TTC549 (cell line): ENCODE measurements at regions not wholly inside any gene's neighbourhood (a gene's known extent, or its start where the extent isn't known, plus 50 kb on each side); places are given as distances from the start of the nearest gene placed in this dataset.

Source experiments
- FAIRE-seq: peaks from 2 replicates; lab custom pipeline; 2012; peaks lifted over from hg19 to GRCh38; lab: Jason Lieb, UNC

DNA sequence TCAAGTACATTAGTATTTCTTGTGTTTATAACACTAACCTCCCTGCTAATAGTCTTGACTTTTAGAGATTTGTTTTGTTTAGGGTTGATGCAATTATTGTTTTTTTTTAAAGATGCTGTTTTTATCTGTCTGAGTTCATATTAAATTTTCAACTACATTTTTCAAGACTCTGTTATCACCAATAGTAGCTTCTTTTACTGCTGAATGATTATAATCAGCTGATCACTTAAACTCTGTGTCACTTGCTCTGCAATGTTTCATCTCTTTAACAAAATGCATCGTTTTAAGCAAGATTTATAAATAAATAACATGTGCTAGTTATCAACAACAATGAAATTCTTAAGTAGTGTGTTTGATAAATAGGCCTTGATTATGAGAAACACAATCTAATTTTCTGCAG is 920.9 kb upstream of the PCDH20 start:
- FAIRE-seq: no peak

DNA sequence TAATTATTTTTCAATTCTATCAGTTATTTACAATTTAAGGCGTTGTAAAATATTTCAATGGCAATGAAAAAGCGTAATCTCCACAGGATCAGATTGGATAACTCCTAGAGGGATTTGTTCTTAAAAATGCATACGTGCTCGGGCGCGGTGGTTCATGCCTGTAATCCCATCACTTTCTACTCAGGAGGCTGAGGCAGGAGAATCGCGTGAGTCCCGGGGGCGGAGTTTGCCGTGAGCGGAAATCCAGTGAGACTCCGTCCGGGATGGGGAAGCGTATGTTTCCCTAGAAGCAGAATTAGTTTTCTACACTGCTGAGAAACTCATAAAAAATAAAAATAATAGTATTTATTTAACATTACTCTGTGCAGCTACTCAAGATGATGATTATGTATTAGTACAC is 917.8 kb upstream of the PCDH20 start:
- FAIRE-seq: no peak

DNA sequence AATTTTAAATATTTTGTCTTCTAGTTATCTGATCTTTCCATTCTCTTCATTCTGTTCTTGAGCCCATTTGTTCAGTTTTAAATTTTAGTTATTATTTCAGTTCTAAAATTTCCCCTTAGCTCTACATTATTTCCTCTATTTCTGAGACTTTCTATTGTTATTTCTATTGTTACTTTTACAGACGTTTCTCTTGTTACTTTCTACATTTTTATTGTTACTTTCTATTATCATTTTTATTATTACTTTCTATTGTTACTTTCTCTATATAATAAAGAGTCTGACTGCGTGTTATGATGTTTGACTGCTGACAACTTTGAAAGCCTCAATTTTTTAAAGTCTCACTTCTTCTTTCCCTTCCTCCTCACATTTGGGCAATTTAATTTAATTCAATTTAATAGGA is 915.7 kb upstream of the PCDH20 start:
- FAIRE-seq: no peak

DNA sequence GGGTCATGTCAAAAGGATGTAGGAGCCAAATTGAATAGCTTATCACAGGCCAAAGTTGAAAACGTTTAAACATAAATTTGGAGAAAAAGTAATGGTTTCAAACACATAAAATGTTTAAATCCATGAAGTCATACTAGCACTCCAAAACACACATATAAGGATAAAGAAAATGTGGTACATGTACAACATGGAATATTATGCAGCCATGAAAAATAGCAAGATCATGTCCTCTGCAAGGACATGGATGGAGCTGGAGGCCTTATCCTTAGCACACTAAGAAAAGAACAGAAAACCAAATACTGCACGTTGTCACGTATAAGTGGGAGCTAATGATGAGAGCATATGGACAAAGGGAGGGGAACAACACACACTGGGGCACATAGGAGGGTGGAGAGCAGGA is 911.7 kb upstream of the PCDH20 start:
- no peak for FAIRE-seq

DNA sequence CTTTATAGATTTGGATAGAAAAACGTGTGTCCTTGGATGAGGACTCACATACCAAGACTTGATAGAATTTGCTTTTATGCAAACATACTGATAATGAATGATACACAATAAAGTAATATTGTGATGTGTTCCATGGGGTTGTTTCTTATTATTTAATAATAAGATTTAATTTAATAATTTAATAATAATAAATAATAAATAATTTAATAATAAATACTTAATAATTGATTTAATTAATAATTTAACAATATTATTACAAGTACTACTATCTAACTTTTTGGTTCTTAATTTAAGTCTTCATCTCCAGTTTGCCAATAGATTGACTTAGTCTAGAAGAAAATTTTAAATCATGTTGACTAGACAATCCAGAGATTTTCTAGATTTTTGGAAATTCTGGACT is 909.2 kb upstream of the PCDH20 start:
- FAIRE-seq: peak; percentile 76

DNA sequence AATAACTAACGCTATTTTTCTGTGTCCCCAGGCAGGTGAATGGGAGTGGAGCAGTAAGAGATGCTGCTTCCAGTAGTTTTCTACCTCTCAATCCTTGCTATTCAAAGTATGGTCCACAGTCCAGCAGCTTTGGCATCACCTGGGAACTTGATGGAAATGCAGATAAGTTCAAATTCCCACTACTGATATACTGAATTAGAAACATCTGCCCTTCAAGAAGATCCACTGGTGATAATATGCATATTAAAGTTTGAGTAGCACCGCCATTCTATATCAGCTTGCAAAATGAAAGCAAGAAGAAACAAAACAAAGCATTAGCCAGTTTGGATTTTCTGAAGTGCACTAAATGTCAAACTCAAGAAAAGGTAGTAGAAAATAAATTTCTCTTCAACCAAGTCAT is 906.2 kb upstream of the PCDH20 start:
- FAIRE-seq: no peak

DNA sequence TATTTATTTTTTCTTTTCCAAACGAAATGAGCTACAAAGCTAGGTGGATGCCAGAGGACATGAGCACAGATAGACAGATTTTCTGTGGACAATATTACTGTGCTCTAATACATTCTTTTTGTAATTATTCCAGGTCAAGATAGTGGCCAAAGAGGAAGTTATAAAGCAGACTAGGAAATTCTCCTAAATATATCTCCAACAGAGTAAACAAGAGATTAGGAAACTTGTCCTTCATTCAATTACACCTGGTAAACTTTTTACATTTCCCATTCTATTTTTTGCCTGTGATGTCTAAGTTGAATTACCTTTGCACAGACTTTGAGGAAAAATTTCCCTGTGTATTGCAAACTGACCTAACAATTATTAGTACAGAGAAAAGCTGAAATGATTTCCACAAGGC is 905.5 kb upstream of the PCDH20 start:
- FAIRE-seq: no peak

DNA sequence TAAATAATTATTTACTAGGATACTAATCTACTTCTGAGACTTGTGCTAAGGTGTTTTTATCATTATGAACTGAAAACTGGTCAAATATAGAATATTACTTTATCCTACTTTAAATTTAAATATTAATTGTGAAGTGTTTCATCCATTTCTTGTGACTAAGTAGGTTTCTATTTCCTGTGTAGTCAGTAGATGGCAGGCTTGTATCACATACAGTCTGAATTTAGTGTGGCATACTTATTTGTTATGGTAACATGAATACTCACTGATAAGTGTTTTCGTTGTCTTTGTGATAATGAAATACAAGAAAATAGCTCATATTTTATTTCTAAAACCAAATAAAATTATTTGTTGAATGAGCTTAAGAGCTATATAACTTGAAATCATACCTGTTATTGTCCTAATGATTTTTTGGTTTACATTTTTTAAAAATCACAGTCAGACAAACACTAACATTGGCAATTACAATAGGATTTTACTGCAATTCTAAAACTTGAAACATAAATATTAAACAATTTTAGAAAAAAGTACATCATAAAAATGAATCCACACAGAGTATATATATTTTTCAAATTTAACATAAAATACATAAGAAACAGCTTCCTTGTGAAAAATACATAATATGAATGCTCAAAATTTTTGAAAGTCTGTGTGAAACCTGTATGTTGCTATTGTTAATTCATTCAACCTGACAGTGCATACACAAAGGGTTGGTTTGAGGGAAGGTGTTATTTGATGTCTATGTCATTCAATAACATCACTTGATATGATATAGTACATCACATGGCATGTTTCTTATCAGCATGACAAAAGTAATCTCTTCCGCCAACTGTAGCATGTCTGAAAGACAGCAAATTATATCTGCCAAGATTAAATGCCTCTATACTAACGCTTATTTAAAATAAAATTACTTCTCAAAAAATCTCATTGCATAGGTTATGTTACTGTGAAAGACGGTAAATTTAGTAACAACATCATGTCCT is 904.8 kb upstream of the PCDH20 start:
- FAIRE-seq: peak; percentile 94

DNA sequence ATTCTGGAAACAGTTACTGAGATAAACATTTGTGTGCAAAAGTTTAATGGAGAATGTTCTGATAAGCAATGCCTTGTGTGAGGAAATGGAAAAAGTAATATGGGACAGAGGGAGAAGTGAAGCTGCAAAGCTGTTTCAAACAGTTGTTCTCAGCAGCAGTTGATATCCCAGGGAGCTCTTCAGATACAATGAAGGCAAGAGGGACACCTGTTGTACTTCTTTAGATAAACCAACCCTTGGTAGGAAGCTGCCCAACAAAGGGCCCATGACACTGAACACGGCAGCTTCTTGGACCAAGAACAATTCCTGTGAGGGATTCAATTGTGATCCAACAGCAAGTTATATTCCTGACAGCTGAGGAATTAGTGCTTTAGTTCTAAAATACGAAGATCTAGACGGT is 894.3 kb upstream of the PCDH20 start:
- no peak for FAIRE-seq

DNA sequence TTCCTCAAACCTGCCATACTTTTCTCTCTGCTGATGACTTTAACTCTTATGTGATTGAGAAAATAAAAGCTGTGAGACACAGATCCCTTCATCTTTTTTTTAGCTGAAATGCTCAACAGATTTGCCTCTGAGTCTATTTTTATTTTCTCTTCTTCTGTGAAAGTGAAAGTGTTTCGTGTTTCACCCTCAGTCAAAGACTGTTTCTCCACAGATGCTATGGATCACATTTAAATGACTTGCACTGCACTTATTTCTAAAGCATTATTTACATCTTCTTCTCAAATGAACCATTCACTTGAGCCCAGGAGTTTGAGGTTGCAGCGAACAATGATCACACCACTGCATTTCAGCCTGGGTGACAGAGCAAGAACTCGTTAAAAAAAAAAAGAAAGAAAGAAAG is 890.1 kb upstream of the PCDH20 start:
- no peak for FAIRE-seq

DNA sequence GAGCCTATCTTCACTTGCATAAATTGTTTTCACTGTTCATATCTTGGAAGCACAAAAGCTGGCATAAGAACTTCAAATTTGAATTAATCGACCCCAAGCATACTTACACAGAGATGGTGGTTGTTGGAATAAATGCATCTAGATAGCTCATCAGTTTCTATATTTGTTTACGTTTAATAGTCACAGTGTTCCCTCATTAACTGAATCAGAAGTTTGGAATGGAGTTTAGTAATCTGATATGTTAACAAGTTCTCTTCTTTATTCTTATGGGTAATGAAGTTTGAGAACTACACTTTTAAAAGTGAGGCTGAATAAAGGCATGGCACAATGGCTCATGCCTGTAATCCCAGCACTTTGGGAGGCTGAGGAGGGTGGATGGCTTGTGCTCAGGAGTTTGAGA is 886.7 kb upstream of the PCDH20 start:
- FAIRE-seq: no peak

DNA sequence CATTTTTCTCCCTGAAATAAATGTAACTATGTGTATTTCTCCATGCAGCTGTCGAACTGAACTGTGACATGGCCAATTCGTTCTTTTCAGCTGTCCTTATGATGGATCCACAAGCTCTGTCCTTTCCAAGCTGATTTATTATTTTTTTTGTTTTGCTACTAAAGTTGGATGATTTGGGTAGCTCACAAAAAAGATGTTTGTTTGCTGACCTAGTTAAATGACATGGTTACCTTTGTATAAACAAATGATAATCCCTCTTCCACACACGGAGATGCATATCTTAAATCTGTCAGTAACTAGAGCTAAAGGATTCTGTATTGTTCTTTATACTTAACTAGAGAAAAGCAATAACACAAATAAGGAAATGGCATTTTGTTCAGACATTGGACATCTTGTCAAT is 884.3 kb upstream of the PCDH20 start:
- no peak for FAIRE-seq

DNA sequence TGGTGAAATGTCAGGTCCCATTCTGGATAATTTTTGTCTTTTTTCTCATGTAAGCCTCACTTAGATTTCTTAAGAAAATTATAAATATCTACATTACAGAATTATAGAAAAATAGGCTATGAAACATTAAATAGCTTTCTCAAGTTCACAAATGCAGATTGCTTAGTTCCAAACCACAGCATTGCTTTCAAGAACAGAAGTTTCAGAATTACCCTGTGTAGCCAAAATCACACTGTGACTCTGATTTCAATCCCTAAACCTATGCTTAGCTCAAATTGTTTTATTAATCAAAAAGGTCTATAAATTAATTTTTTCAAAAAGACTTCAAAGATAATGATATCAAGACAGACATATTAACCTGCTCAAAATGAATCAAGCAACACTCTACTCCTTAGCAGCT is 881.2 kb upstream of the PCDH20 start:
- no peak for FAIRE-seq

DNA sequence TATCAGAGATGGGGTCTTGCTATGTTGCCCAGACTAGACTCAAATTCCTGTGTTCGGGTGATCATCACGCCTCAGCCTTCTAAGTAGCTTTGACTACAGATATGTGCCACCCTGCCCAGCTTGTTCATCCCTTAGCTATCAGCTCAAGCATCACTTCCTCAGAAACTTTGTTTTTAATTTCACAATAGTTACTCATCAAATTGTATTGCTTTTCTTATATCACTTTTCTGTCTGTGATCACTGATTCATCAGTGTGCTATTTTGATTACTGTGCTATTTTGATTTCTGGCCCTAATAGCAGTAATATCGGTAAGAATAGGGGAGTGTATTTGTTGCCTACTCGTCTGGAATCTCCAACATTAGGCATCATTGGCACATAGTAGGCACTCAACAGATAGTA is 878.6 kb upstream of the PCDH20 start:
- no peak for FAIRE-seq

DNA sequence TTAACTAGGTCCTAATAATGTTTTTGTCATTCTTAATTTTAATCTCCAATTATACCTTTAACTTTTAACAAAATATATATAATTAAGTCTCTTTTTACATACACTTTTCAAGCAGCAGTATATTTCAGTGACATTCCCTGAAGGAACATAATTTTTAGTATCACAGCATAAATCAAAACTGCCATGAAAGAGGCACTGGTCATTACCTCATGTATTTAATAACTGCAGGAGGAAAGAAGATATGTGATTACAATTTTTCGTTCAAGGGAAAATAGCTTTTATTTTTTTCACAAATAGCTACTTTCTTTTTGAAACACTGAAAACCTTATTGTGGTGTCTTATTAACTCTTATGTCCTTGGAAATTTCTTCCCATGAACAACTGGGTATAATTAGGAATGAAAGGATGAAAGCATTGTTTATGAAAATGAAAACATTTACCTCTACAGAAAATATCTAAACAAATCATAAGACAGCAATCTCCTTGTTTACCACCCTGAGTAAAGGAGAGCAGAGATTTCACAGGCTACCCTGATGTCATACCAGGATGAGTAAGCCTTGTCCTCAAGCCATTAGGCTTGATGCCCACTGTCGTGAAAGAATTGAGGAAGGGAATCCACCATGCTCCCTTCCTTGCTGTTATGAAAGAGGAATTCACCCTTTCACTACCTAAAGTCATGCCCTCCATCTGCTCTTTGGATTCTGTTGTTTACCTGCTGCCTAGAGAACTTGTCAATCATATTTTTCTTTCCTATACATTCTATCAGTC is 877.2 kb upstream of the PCDH20 start:
- no peak for FAIRE-seq

DNA sequence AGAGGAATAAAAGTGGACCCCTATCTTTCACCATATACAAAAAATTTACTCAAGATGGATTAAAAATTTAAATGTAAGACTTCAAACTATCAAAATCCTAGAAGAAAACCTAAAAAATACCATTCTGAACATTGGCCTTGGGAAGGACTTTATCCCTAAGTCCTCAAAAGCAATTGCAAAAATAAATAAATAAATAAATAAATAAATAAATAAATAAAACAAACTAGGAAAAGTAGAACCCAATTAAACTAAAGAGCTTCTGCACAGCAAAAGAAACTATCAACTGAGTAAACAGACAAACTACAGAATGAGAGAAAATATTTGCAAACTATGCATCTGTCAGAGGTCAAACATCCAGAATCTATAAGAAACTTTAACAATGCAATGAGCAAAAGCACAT is 874.9 kb upstream of the PCDH20 start:
- FAIRE-seq: no peak

DNA sequence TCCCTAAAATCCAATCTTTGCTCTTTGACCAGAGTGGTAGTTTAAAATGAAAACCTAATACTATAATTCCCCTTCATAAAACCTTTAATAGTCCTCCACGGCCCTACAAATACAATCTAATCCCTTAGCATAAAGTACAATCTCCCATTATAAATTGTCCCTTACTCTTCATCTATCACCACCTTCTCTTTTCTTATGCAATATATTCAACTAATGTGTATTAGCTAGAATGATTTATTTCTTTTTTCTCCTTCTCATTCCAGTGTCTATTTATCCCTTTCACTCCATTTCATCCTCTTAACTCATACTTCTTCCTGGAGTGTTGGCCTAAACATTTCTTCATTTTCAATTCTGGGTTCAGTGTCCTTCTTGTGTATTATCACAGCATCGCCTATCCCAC is 872.1 kb upstream of the PCDH20 start:
- FAIRE-seq: no peak

DNA sequence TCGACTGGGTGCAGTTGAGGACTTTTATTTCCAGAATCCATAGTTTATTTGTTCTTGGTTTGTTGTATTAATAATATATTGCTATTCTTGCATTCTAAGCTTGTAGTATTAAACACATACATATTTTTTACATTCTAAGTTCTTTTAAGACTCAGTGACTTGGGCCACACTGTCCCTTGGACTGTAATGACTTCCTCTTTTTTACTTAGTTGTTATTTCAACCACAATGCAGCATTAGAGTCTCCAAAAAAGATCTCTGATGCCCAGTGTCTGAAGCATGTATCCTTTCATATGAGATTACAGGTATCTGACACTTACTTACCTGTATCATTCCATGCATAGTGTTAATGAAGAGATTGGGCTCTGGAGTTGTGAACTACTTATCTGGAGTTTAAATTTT is 864.9 kb upstream of the PCDH20 start:
- FAIRE-seq: no peak

DNA sequence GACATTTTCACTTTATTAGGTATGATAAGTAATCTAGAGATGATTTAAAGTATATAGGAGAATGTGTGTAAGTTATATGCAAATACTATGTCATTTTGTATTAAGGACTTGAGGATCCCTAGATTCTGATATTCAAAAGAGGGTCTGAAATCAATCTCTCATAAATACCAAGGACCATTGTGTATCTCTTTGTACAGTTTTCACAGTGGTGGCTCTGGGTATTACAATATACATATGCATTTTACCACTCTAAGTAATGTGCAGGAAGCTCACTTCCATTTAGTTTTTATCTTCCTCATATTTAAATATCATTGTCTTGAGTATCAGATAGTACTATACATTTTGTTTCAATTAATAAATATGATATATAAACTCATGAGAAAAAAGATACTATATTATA is 862.6 kb upstream of the PCDH20 start:
- no peak for FAIRE-seq

DNA sequence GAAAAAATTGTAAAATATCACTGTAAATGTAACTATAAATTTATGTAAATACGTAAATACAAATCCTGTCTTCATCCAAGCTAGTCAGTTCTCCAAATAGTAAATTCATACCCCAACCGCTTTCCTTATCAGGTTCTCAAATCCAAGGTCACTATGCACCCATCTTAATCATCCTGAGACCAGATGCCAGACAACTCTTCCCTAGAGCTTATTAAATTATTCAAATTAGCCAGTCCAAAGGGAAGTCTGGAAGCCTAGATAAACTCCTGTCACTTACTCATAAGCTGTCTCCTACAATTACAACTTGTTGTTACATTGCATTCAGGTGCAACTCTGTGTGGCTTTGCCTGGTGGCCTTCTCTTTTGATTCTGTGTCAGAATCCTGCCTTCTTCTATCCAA is 836.1 kb upstream of the PCDH20 start:
- FAIRE-seq: no peak

DNA sequence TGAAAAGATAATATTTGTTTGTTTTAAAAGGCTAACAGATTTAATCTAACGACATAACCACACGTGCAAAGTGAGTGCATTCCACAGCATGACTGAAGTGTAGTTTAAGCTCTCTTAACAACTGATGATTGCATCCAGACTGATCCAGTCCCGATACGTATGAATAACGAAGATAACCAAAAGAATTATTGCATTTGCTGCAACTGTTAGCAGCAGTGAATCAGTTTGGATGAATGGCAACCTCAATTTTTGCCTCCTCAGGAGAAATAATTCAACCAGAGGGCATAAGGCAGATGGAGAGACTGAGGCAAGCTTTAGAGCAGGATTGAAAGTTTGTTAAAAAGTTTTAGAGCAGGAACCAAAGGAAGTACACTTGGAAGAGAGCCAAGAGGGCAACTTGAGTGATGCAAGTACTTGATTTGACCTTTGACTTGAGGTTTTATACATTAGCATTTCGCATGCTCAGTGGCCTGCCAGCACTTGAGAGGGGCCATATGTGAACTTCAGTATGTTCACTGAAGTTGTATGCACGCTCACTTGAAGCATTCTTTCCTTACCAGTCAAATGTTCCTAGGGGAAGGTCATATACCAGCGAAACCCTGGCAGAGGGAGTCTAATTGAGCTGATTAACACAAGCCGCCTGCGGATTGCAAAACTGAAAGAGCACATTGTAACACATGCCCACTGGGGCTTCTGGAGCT is 835.0 kb upstream of the PCDH20 start:
- FAIRE-seq: no peak

DNA sequence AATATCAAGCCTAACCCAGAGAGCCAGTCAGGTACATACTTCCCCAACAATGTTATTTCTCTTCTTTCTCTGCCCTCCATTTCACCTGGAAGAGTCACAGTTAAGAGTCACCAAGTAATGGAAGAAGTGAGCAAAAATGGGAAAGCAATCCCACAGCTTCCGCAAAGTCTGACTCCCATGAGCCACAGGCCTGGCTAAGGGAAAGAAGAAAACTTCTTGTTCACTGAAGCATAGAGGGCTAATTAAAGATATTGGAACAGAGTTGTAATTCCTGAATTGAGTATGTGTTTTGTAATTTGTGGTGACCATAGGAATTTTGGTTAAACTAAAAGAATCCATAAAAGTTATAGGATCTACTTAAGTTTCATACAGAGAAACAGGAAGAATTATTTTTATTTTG is 830.9 kb upstream of the PCDH20 start:
- FAIRE-seq: no peak

DNA sequence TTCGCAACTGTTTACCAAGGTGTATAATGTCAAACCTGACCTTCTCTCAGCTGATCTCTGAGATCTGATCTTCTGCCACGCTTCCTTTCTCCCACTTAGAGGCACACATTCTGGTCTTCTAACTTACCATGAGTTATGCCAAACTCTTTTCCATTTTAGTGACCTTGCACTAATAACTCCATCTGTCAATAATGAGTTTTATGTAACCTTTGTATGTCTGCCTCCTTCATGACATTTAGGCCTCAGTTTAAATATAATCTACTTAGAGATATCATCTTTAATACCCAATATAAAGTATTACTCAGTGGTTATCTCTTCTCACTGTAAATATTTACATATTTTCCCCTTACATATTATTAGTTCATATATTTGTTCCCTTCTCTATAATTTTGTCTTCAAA is 827.5 kb upstream of the PCDH20 start:
- no peak for FAIRE-seq
